ENCODE measurements at regions not wholly inside any gene's neighbourhood (a gene's known extent, or its start where the extent isn't known, plus 50 kb on each side); places are given as distances from the start of the nearest gene placed in this dataset.

DNA sequence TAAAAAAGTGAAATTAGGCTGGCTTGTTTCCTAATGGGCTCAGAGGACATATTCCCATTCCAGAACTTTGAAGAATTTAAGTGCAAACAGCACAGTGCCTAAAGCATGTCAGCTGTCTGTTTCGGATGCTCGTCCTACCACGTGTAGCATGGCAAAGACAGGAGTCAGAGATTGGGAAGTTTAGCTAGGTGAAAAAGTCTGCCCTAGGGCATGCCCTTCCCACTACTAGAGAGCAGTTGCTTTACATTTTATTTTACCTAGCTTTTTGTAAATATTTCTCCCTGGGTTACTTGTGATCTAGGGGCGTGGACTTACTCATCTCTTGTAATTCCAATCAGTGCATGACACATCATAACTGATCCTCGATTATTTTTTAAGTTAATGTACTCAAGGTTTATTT, 111.1 kb downstream of the LMO4 start:
- DNase-seq: no peak

GRCh38 chr1:87449348-87449963, 120.8 kb downstream of the LMO4 start:
- no peak for DNase-seq

DNA sequence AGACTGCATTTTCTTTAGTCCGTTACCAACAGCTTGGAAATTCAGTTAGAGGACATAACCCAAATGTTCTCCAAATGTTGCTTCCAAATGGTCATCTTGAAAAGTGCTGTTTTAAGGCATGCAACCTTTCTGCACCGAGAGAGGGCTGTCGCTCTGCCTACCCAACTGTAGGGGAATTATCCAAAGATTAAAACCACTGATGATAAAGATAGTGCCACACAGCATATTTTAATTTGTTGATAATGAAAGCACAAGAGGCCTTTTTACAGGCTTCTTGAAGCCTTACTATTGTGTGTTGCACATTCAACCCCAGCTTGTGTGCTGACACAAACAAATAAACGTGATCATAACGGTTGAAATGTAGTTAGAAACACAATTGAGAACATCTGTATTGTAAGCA, 121.5 kb downstream of the LMO4 start:
- no peak for DNase-seq

GRCh38 chr1:87450615-87451209, 122.0 kb downstream of the LMO4 start:
- no peak for DNase-seq

DNA sequence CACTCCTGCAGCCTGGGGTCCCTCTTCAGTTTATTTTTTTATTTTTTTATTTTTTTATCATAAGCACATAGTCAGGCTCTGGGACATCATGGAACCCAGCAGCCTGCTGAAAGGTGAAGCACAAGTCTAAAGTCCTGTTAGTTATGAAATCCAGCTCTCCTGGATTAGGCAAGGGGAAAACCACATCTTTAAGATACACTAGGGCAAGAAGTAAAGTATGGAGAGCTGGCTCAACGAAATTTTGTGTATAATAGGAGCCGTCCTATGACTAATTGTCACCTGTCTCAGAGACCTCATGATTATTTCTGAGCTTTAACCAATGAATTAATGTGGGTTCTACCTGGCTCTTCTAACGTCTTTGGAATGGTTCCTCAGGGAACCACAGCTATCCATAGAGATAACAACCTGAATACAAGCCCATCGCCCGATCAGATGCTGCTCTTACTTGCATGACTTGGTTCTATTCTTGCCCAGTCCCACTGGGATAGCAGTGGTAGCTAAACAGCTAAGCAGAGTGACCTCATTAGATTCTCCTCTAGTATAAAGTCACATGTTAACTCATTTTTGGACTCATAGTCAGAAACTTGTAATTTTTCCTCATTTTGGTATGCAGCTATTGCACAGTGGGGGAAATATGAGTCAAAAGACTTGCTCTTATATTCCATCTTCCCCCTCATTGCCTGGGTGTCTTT, 122.7 kb downstream of the LMO4 start:
- DNase-seq: no peak

DNA sequence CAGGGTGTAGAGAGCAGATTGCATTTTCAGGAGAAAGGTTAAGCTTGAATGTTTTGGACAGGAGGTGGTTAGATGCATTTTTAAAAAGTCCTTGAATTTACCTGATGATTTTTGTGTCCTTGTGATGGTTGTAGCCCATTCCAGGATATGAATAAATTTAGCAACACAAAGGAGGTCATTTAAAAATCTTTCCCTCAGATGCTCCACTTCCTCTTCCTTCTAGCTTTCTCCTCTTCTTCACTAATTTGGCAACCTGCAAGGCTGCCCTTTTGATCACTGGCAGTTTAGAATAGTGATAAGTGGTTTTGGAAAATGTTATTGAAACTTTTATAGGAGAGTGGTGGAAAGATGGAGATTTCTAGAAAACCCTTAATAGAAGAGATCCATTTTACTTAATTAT, 124.0 kb downstream of the LMO4 start:
- no peak for DNase-seq

- DNase-seq: no peak
Observed at GRCh38 chr1:87457408-87457807, 128.7 kb downstream of the LMO4 start.

- DNase-seq: no peak
Observed at GRCh38 chr1:87462894-87463293, 134.2 kb downstream of the LMO4 start.

DNA sequence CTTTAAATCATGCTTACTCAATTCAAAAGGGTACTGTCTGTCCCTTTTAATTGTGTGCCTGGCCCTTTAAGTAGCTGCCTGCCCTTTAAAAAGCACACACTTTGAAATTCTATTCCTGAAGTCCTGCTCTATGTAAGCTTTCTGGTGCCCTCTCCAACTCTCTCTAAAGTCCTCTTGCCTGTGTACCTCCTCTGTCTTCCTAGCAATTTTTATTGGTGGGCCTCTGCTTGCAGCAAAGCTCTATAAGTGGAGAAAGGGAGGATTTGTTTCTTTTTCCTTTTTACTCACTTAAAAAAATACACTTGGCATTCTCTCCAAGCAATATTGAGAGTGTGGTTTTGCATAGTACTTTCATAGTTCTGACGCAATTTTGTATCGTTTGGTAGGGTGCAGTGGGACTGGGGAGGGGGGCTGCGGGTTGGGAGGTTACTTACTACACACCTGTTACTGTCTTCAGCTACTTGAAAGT, 135.4 kb downstream of the LMO4 start:
- DNase-seq: no peak

- no peak for DNase-seq
Observed at GRCh38 chr1:87466621-87467020, 137.9 kb downstream of the LMO4 start.

- no peak for DNase-seq
Observed at GRCh38 chr1:87472716-87473115, 144.0 kb downstream of the LMO4 start.

GRCh38 chr1:87473203-87473661, 144.6 kb downstream of the LMO4 start:
- DNase-seq: no peak

DNA sequence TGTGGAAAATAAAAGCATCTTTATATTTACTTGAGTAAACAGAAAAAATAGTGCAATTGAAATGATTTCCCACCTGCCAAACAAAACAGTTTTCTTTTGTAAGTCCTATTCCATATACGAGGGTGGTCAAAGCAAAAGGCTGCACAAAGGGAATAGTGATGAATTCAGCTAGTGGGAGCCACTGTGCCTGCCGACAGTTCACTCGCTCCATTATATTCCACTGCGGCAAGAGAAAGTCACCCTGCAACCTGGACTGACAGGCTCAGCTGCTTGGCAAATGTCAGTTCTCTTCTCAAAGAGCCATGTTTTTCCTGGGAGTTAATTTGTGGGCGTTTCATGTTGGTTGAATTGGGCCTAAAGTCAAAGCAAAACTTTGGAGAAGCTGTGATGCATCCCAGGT, 145.4 kb downstream of the LMO4 start:
- DNase-seq: no peak

GRCh38 chr1:87478231-87478630, 149.6 kb downstream of the LMO4 start:
- DNase-seq: no peak

DNA sequence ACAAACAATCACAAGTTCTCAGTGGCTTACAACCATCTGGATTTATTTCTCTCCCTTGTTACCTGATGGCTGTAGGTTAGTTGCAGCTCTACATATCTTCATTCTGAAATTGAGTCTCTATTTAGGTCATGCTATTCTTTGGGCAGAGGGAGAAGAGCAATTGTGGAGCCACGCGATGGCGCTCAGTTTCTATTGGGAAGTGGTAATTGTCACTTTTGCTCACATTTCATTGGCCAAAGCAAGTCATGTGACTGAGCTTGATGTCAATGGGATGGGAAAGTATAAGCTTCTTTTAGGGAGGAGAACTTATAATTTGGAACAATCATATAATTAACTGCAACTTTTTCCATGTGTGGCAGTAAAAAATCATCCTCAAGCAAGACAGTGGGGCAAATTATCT, 166.5 kb downstream of the LMO4 start:
- no peak for DNase-seq

DNA sequence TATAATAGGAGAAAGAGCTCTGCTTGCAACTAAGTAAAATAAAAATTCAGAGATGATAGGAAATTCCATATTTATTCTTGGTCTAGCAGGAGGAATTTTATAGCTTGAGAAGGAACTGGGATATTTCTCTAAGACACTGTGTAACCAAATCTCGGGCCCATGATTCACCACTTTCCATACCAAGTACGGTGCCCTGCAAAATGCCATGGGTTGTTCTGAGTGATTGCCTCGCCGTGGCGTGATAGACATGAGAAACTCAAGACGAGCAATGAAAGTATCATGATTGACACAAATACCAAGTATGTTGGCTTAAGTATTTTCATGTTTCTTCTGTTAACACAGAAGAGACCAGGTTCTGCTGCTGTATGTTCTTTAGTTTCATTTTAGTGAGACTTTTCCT, 167.2 kb downstream of the LMO4 start:
- no peak for DNase-seq

DNA sequence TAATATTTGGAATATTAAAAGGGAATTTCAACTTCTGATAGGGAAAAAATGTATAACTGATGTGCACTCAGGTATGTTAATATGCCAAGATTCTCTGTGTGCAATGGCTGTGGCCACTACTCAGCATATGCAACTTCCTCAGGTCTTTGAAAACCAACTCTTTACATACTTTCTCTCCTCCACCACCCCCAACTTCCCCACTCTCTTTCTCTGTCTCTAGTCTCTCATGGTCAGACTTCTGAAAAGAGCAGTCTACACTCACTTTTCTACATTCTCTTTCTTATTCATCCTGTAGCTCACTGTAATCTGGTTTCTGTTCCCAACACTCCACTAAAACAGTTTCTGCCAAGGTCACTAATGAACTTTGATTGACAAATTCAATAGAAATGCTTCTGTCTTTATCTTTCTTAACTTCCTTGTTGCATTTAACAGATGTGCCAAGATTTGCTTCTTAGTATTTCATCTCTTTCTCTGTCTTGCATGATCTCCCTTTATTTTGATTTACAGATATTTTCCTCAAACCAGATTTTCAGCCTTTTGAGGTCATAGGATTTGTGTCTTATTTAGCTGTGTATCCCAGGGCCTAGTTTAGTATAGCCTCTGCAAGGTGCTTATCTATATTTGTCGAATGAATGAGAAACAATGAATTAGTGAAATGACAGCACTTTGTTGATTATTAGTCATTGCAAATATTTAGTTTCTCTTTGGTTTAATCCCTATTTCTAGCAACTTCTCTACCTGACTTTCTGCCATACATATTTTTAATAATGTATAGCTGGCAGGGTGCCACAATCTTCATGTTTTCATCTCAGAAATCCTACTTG, 168.9 kb downstream of the LMO4 start:
- DNase-seq: no peak

DNA sequence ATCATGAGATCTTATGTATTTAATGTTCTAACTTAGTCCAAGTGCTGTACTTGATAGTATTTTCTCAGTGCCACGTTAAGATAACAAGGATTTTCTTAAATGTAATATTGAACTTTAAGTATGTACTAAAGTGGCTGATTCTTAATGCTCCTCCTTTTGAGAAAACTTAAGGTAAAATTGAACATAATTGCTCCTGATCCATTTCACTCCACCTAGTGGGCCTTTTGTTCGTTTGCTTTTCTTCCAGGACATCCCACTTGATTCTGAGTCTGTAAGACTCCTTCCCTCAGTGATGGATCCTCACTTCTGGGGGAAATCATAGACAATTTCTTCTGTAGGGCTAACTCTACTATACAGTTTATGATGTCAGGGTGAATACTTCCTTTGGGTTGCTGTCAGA, 173.1 kb downstream of the LMO4 start:
- no peak for DNase-seq

GRCh38 chr1:87505391-87505983, 176.8 kb downstream of the LMO4 start:
- DNase-seq: no peak

DNA sequence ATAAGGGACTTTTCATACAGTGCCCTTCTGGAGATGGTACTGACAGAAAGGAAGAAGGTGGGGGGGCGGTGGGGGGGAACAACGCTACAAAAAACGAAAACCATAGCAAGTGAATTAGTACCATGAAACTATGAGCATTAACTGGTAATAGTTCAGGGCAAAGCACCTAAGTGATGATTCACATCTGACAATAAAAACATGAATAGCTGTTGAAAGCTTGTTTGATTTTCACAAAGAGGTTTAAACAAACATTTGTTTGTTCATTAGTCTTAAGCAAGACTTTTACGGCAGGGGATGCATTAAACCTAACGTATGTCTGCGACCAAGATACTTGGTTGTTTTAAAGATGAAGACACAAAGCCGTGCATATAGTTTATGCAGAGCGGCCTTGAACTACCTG, 177.5 kb downstream of the LMO4 start:
- no peak for DNase-seq

GRCh38 chr1:87508247-87508787, 179.6 kb downstream of the LMO4 start:
- no peak for DNase-seq

- no peak for DNase-seq
Observed at GRCh38 chr1:87510540-87510939, 181.9 kb downstream of the LMO4 start.

GRCh38 chr1:87511449-87511848, 182.8 kb downstream of the LMO4 start:
- DNase-seq: no peak

Data from AML-193 (cell line).